ENCODE measurements at regions not wholly inside any gene's neighbourhood (a gene's known extent, or its start where the extent isn't known, plus 50 kb on each side); places are given as distances from the start of the nearest gene placed in this dataset.

DNA sequence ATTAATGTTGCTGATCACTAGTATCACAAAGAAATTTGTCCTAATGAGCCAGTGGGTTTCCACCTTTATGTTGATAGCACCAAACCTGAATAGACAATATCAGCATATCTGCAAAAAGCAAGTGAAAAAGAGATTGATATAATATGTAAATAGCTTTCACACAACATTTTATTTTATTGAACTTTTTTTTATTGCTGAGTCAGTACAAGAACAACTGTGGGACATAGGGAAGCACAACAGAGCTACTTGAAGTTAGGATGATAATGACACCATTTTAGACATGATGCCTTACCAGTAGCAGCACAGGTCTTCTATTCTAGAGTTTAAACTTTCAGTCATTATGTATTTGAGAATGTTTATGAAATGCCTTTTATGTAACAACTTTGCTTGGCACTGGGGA lies 554.1 kb upstream of the SETBP1 start:
- Histone ChIP-seq H3K4me1 (ENCODE audit: insufficient read depth, low read length) (no peaks in the 10 kb centered on the region), H3K9me3 (ENCODE audit: low read length) (no peaks in the 10 kb centered on the region), H3K36me3 (ENCODE audit: insufficient read depth, low read length) (no peaks in the 10 kb centered on the region), H3K4me3 (ENCODE audit: low read length) (no peak overlapping the region), H2AFZ (ENCODE audit: low read depth, low read length) (no peak overlapping the region), H3K27me3 (ENCODE audit: insufficient read depth, low read length) (no peaks in the 10 kb centered on the region)

DNA sequence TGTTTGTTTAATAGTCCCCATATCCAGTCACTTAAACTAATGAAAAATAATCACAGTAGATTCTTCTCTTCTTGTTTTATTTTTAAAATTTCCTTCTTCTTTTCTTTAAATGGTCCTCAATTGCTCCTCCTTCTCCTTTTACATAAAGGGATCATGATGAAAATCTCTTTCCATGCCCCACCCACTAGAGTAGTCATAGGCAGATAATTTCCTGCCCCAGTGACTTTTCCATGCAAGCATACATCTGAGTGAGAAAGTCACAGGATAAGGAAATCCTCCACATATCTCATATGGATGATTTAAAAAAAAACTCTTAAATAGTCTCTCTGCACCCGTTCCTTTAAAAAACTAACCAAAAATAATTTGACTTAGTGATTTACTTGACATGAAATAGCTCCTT lies 552.3 kb upstream of the SETBP1 start:
- H3K9me3 ChIP-seq (ENCODE audit: low read length), result no peaks in the 10 kb centered on the region
- no peak overlapping the region for H2AFZ ChIP-seq (ENCODE audit: low read depth, low read length)
- no peaks in the 10 kb centered on the region for H3K27me3 ChIP-seq (ENCODE audit: insufficient read depth, low read length)
- H3K36me3 ChIP-seq (ENCODE audit: insufficient read depth, low read length), result no peaks in the 10 kb centered on the region
- H3K4me1 ChIP-seq (ENCODE audit: insufficient read depth, low read length), result no peaks in the 10 kb centered on the region
- no peak overlapping the region for H3K4me3 ChIP-seq (ENCODE audit: low read length)

- Histone ChIP-seq H3K4me1 (ENCODE audit: insufficient read depth, low read length) (peaks cover 4% of the 10 kb centered on the region), H3K4me3 (ENCODE audit: low read length) (no peak overlapping the region), H3K9me3 (ENCODE audit: low read length) (no peaks in the 10 kb centered on the region), H3K27me3 (ENCODE audit: insufficient read depth, low read length) (no peaks in the 10 kb centered on the region), H3K36me3 (ENCODE audit: insufficient read depth, low read length) (no peaks in the 10 kb centered on the region), H2AFZ (ENCODE audit: low read depth, low read length) (no peak overlapping the region)
Observed at GRCh38 chr18:44130376-44130942, 550.2 kb upstream of the SETBP1 start.

GRCh38 chr18:44133483-44133882 lies 547.2 kb upstream of the SETBP1 start:
- H3K9me3 ChIP-seq (ENCODE audit: low read length), result no peaks in the 10 kb centered on the region
- peaks cover 11% of the 10 kb centered on the region for H3K4me1 ChIP-seq (ENCODE audit: insufficient read depth, low read length)
- no peaks in the 10 kb centered on the region for H3K27me3 ChIP-seq (ENCODE audit: insufficient read depth, low read length)
- no peaks in the 10 kb centered on the region for H3K36me3 ChIP-seq (ENCODE audit: insufficient read depth, low read length)
- no peak overlapping the region for H3K4me3 ChIP-seq (ENCODE audit: low read length)
- no peak overlapping the region for H2AFZ ChIP-seq (ENCODE audit: low read depth, low read length)

DNA sequence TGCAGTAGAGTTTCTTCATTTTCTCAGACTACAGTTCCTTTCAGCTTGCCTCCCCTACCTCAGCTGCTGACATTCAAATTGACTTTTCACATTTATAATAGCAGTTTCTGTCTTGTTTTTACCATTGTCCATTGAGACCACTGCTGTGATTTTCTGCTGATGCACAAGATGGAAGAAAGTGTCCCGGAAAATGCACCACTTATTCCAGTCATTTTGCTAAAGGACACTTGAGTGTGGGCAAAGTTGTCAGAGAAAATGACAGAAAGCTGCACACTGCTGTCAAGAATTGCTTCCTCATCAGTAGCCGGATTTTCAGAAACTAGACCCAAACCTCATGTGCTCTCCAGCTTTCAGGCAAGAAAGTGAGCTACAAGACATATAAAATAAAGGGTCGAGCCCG lies 546.2 kb upstream of the SETBP1 start:
- Histone ChIP-seq H2AFZ (ENCODE audit: low read depth, low read length) (no peak overlapping the region), H3K4me3 (ENCODE audit: low read length) (no peak overlapping the region), H3K4me1 (ENCODE audit: insufficient read depth, low read length) (peaks cover 11% of the 10 kb centered on the region), H3K36me3 (ENCODE audit: insufficient read depth, low read length) (no peaks in the 10 kb centered on the region), H3K9me3 (ENCODE audit: low read length) (no peaks in the 10 kb centered on the region), H3K27me3 (ENCODE audit: insufficient read depth, low read length) (no peaks in the 10 kb centered on the region)

DNA sequence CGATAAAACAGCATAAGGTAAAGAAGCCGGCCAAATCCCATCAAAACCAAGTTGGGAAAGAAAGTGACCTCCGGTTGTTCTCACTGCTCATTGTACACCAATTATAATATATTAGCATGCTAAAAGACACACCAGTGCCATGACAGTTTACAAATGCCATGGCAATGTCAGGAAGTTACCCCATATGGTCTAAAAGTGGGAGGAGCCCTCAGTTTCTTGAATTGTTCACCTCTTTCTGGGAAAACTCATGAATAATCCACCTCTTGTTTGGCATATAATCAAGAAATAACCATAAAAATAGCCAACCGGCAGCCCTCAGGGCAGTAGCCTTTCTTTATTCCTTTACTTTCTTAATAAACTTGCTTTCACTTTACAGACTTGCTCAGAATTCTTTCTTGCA lies 544.9 kb upstream of the SETBP1 start:
- H3K27me3 ChIP-seq (ENCODE audit: insufficient read depth, low read length), result no peaks in the 10 kb centered on the region
- H3K9me3 ChIP-seq (ENCODE audit: low read length), result no peaks in the 10 kb centered on the region
- H3K4me3 ChIP-seq (ENCODE audit: low read length), result no peak overlapping the region
- H3K4me1 ChIP-seq (ENCODE audit: insufficient read depth, low read length), result peaks cover 11% of the 10 kb centered on the region
- H3K36me3 ChIP-seq (ENCODE audit: insufficient read depth, low read length), result no peaks in the 10 kb centered on the region
- no peak overlapping the region for H2AFZ ChIP-seq (ENCODE audit: low read depth, low read length)

- H3K36me3 ChIP-seq (ENCODE audit: insufficient read depth, low read length), result no peaks in the 10 kb centered on the region
- no peak overlapping the region for H3K4me3 ChIP-seq (ENCODE audit: low read length)
- H3K4me1 ChIP-seq (ENCODE audit: insufficient read depth, low read length), result peaks cover 11% of the 10 kb centered on the region
- H3K9me3 ChIP-seq (ENCODE audit: low read length), result no peaks in the 10 kb centered on the region
- no peak overlapping the region for H2AFZ ChIP-seq (ENCODE audit: low read depth, low read length)
- H3K27me3 ChIP-seq (ENCODE audit: insufficient read depth, low read length), result no peaks in the 10 kb centered on the region
Observed at GRCh38 chr18:44136326-44136725, 544.4 kb upstream of the SETBP1 start.

GRCh38 chr18:44143072-44143471 lies 537.6 kb upstream of the SETBP1 start:
- Histone ChIP-seq H3K27me3 (ENCODE audit: insufficient read depth, low read length) (no peaks in the 10 kb centered on the region), H2AFZ (ENCODE audit: low read depth, low read length) (no peak overlapping the region), H3K4me1 (ENCODE audit: insufficient read depth, low read length) (no peaks in the 10 kb centered on the region), H3K9me3 (ENCODE audit: low read length) (no peaks in the 10 kb centered on the region), H3K4me3 (ENCODE audit: low read length) (no peak overlapping the region), H3K36me3 (ENCODE audit: insufficient read depth, low read length) (no peaks in the 10 kb centered on the region)

DNA sequence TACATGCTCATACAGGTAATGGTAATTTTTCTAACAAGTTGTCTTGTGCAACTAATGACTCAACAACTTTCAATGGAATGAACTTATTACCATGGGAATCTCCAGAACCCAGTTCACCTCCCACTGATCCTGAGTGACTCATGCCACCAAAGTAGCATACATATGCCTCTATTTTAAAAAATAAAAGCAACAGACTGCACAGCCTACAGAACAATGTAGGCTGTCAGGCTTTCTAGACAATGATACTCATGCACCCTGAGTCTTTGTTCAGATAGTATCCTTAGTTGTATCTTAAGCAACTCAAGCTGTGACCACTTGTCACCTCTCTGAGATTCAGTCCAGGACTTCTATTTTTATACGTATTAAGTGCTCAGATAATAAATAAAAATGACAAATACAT lies 531.0 kb upstream of the SETBP1 start:
- Histone ChIP-seq H3K9me3 (ENCODE audit: low read length) (no peaks in the 10 kb centered on the region), H2AFZ (ENCODE audit: low read depth, low read length) (no peak overlapping the region), H3K4me3 (ENCODE audit: low read length) (no peak overlapping the region), H3K4me1 (ENCODE audit: insufficient read depth, low read length) (peaks cover 8% of the 10 kb centered on the region), H3K36me3 (ENCODE audit: insufficient read depth, low read length) (no peaks in the 10 kb centered on the region), H3K27me3 (ENCODE audit: insufficient read depth, low read length) (no peaks in the 10 kb centered on the region)

- Histone ChIP-seq H2AFZ (ENCODE audit: low read depth, low read length) (no peak overlapping the region), H3K36me3 (ENCODE audit: insufficient read depth, low read length) (no peaks in the 10 kb centered on the region), H3K4me3 (ENCODE audit: low read length) (no peak overlapping the region)
Observed at GRCh38 chr18:44153981-44154380, 526.7 kb upstream of the SETBP1 start.

GRCh38 chr18:44156126-44156525 lies 524.6 kb upstream of the SETBP1 start:
- Histone ChIP-seq H3K27me3 (ENCODE audit: insufficient read depth, low read length) (no peaks in the 10 kb centered on the region), H3K36me3 (ENCODE audit: insufficient read depth, low read length) (no peaks in the 10 kb centered on the region), H3K4me1 (ENCODE audit: insufficient read depth, low read length) (no peaks in the 10 kb centered on the region), H2AFZ (ENCODE audit: low read depth, low read length) (no peak overlapping the region), H3K4me3 (ENCODE audit: low read length) (no peak overlapping the region), H3K9me3 (ENCODE audit: low read length) (no peaks in the 10 kb centered on the region)

More at GRCh38 chr18:44153981-44154380, 526.7 kb upstream of the SETBP1 start:
- Histone ChIP-seq H3K4me1 (ENCODE audit: insufficient read depth, low read length) (peaks cover 8% of the 10 kb centered on the region), H3K27me3 (ENCODE audit: insufficient read depth, low read length) (no peaks in the 10 kb centered on the region), H3K9me3 (ENCODE audit: low read length) (no peaks in the 10 kb centered on the region)

GRCh38 chr18:44156776-44157335 lies 523.8 kb upstream of the SETBP1 start:
- Histone ChIP-seq H3K4me1 (ENCODE audit: insufficient read depth, low read length) (no peaks in the 10 kb centered on the region), H3K9me3 (ENCODE audit: low read length) (no peaks in the 10 kb centered on the region), H3K36me3 (ENCODE audit: insufficient read depth, low read length) (no peaks in the 10 kb centered on the region), H3K27me3 (ENCODE audit: insufficient read depth, low read length) (no peaks in the 10 kb centered on the region), H2AFZ (ENCODE audit: low read depth, low read length) (no peak overlapping the region), H3K4me3 (ENCODE audit: low read length) (no peak overlapping the region)

- Histone ChIP-seq H3K4me3 (ENCODE audit: low read length) (no peak overlapping the region), H3K9me3 (ENCODE audit: low read length) (no peaks in the 10 kb centered on the region)
Observed at GRCh38 chr18:44170208-44170880, 510.3 kb upstream of the SETBP1 start.

More at GRCh38 chr18:44170208-44170880, 510.3 kb upstream of the SETBP1 start:
- no peaks in the 10 kb centered on the region for H3K27me3 ChIP-seq (ENCODE audit: insufficient read depth, low read length)
- H3K4me1 ChIP-seq (ENCODE audit: insufficient read depth, low read length), result peaks cover 2% of the 10 kb centered on the region
- H2AFZ ChIP-seq (ENCODE audit: low read depth, low read length), result no peak overlapping the region
- H3K36me3 ChIP-seq (ENCODE audit: insufficient read depth, low read length), result no peaks in the 10 kb centered on the region
